ENCODE measurements at regions not wholly inside any gene's neighbourhood (a gene's known extent, or its start where the extent isn't known, plus 50 kb on each side); places are given as distances from the start of the nearest gene placed in this dataset.

DNA sequence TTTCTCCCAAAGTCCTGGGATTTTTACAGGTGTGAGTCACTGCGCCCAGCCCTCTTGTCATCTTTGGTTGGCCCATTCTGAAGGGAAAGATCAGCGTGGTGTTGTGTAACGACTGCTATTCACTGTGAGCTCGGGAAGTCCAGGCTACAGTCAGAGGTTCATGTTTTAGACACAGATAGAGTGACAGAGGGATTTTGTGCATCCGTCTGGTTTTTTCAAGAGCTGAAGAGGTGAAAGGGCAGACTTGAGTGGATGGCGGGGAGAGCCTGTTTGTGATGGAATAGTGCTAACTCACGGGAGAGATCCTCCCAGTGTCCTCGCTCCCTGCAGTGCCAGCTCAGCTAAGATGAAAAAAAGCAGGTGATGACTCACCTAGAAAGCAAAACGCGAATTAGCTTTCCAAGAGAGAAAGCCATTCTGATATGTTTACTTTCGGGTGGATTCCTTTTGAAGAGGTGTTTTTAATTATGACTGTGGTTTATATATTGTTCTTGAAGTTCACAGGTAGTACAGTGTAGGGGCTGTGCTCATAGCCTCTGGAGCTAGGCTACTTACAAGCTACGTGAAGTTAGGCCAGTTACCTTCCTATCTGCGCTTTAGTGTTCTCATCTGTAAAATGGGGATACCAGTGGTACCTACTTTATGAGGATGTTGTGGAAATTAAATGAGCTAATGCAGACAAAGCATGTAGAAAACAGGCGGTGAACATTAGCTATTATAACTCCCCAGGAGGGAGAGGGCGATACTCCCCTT, 67.2 kb downstream of the C11orf91 start:
- TF ChIP-seq POLR2A (IDR thresholded peaks at IDR 0.05) (no peak), POLR2AphosphoS5 (IDR thresholded peaks at IDR 0.05) (no peak), CTCF (IDR thresholded peaks at IDR 0.05) (no peak), EP300 (IDR thresholded peaks at IDR 0.05) (no peak)
